Astrocyte of the cerebellum (primary cell): ENCODE measurements at regions not wholly inside any gene's neighbourhood (a gene's known extent, or its start where the extent isn't known, plus 50 kb on each side); places are given as distances from the start of the nearest gene placed in this dataset.

Source experiments
- DNase-seq: peaks from one replicate; pipeline ENCODE4 v3.0.0-alpha.2; 2011; ENCODE audit warnings: low read depth
- H3K4me3 ChIP-seq: 2 replicates; pipeline ENCODE4 v1.5.1; 2011; ENCODE audit warnings: mild to moderate bottlenecking, low read depth, low read length, moderate library complexity
- in situ Hi-C: cut with HindIII; loops from 2 replicates; pipeline ENCODE4 v1.10.0; 2017; ENCODE audit warnings: low sequenced_read_pairs
- TF ChIP-seq, protein P1 (sequence below): IDR thresholded peaks from 2 replicates; pipeline ENCODE4 v1.5.1; 2012; ENCODE audit warnings: low read length, low read depth, moderate library complexity, mild to moderate bottlenecking; ENCODE audit errors: missing control alignments

DNA sequence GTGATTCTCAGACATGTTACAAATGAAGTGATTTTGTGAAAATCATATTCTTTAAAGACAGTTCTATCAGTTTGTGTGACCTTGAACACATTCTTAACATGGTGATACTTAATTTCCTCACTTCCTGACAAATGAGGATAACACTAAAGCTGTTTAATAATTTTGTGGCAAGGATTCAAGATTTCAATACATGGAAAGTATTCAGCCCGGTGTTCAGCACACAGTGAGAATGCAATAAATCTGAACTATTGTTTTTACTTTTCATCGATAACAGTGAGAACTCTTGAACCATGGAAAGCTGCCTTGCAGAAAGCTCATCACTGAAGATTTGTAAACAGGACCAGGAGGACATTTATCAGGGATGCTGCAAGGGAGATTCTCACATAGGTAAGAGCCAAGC is 57.1 kb upstream of the C5orf46 start:
- in situ Hi-C loops, result no loop called here
- H3K4me3 ChIP-seq, result no peak overlapping the region
- no peak for DNase-seq
- TF ChIP-seq, protein P1, sequence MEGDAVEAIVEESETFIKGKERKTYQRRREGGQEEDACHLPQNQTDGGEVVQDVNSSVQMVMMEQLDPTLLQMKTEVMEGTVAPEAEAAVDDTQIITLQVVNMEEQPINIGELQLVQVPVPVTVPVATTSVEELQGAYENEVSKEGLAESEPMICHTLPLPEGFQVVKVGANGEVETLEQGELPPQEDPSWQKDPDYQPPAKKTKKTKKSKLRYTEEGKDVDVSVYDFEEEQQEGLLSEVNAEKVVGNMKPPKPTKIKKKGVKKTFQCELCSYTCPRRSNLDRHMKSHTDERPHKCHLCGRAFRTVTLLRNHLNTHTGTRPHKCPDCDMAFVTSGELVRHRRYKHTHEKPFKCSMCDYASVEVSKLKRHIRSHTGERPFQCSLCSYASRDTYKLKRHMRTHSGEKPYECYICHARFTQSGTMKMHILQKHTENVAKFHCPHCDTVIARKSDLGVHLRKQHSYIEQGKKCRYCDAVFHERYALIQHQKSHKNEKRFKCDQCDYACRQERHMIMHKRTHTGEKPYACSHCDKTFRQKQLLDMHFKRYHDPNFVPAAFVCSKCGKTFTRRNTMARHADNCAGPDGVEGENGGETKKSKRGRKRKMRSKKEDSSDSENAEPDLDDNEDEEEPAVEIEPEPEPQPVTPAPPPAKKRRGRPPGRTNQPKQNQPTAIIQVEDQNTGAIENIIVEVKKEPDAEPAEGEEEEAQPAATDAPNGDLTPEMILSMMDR, result no peak

DNA sequence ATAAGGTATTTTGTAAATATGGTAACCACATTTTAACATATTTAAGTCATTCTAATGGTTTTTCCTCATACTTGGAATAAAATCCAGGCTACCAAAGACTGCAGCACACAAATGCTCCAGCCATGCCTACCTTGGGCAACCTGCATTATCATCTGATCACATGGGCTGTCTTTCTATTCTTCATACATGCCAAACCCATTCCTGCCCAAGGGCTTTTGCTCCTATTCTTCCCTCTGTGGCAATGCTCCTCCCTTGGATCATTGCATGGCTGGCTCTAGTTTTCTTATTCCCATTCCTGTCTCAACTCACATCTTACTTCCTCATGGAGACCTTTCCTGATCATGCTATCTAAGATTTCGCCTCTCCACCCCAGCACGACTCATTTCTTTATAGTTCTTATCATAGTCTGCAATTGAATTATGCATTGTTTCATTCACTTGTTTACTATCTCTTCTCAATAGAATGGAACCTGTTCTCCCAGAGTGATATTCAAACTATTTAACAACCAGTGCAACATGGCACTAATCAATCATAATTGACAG is 54.9 kb upstream of the C5orf46 start:
- in situ Hi-C loops, result no loop called here
- no peak overlapping the region for H3K4me3 ChIP-seq
- TF ChIP-seq, protein P1, result no peak
- no peak for DNase-seq

DNA sequence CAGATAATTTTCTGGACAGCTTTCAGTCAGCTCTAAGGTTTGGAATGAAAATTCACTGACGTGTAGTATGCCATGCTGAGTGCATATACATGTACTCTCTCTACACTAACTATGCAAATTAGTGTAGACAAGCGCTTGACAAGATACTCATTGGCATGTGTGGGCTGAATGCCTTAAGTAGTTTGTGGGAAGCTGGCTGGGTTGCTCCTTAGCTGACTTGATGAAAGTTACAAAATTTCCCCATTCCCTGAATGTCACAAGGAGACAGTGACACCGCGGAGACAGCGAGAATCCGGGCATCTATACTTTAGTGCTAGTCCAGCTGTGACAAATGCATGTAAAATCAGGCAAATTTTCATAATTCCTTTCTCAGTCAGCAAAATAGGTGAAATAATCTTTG is 51.6 kb upstream of the C5orf46 start:
- TF ChIP-seq, protein P1, result no peak
- H3K4me3 ChIP-seq, result no peak overlapping the region
- in situ Hi-C loops, result no loop called here
- DNase-seq, result no peak

DNA sequence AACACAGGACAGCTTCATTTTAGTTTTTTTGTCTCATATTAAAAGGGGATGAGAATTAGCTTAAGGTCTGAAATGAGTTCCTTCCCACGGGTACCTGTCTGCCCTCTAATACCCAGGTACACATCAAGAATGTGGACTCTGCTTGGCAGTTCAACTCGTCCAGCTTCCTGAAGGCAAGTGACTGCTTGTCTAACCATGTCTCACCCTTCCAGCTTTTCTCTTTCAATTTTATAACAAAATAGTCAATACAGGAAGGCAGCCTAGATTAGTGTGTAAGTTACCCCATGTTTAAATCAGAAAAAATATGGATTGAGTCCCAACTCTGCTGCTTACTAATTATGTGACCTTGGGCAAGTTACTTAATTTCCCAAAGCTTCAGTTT is 50.5 kb upstream of the C5orf46 start:
- TF ChIP-seq, protein P1, result no peak
- no peak for DNase-seq
- no peak overlapping the region for H3K4me3 ChIP-seq
- in situ Hi-C loops, result no loop called here

DNA sequence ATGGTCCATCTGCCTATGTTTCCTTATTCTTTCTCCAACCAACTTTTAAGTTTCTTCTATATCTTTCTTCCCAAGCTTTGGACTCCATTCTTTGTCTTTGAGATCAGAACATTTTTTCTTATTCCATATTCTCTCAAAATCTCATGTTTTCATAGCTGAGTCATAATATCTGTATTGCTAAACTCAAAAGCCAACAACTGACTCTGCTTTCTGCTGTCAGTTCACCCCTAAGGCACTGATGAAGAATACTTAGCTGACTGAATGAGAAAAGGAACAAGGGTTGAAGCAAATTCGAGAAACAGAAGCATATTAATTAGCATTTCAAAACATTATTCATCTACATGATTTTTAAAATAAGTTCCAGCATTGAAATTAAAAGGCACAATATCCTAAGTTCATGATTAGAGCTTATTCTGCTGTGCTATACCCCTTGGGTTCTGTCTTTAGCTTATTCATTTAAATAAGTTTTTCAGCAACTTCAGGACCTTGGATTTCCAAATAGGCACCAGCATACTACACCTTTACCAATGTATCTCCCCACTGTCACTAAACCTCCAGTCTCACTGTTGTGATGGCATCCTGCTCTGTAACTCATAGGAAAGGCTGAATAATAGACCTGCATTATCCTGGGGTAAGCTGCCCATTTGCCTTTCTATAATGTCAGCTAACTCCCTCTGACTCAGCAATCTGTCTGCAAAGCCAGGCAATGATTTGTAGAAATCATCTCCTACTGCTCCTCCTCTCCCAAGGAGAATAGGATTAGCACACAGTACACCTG is 49.9 kb upstream of the C5orf46 start:
- TF ChIP-seq, protein P1, result no peak
- no peak overlapping the region for H3K4me3 ChIP-seq
- no peak for DNase-seq
- in situ Hi-C loops, result no loop called here
